RWPE2 (cell line): ENCODE measurements at regions not wholly inside any gene's neighbourhood (a gene's known extent, or its start where the extent isn't known, plus 50 kb on each side); places are given as distances from the start of the nearest gene placed in this dataset.

Source experiments
- ATAC-seq: fragments of 200-7000 bp; cut with Tn5 transposase; 3 replicates; pipeline ENCODE4 v1.9.1; 2021; ENCODE audit warnings: low read depth
- DNase-seq: peaks from one replicate; pipeline ENCODE4 v3.0.0-alpha.2; 2020; ENCODE audit warnings: low spot score
- H3K27ac ChIP-seq: fragments of 450-650 bp; 2 replicates; pipeline ENCODE4 v1.5.1; 2017; ENCODE audit warnings: mild to moderate bottlenecking; ENCODE audit not compliant: poor library complexity, severe bottlenecking
- H3K27me3 ChIP-seq: fragments of 250-450 bp; sonication (Bioruptor Pico); 2 replicates; pipeline ENCODE4 v1.5.1; 2021; ENCODE audit warnings: mild to moderate bottlenecking, moderate library complexity; ENCODE audit not compliant: insufficient read depth, poor library complexity, severe bottlenecking
- H3K36me3 ChIP-seq: fragments of 250-450 bp; sonication (Bioruptor Pico); 2 replicates; pipeline ENCODE4 v1.5.1; 2020; ENCODE audit warnings: low read depth, mild to moderate bottlenecking, moderate library complexity
- H3K4me1 ChIP-seq: fragments of 250-450 bp; sonication (Bioruptor Pico); 2 replicates; pipeline ENCODE4 v1.5.1; 2021; ENCODE audit warnings: mild to moderate bottlenecking, moderate library complexity; ENCODE audit not compliant: insufficient read depth, poor library complexity, severe bottlenecking
- H3K4me3 ChIP-seq: fragments of 250-450 bp; sonication (Bioruptor Pico); 2 replicates; pipeline ENCODE4 v1.5.1; 2021; ENCODE audit warnings: mild to moderate bottlenecking, moderate library complexity; ENCODE audit not compliant: severe bottlenecking
- H3K9me3 ChIP-seq: fragments of 250-450 bp; sonication (Bioruptor Pico); 2 replicates; pipeline ENCODE4 v1.5.1; 2021; ENCODE audit warnings: mild to moderate bottlenecking, moderate library complexity; ENCODE audit not compliant: severe bottlenecking
- TF ChIP-seq, protein P1 (sequence below): fragments of 450-650 bp; IDR thresholded peaks from one replicate; pipeline ENCODE4 v1.5.1; 2017; ENCODE audit warnings: mild to moderate bottlenecking, moderate library complexity; ENCODE audit not compliant: poor library complexity, severe bottlenecking

- ATAC-seq, result no peak
- H3K9me3 ChIP-seq, result no peaks in the 10 kb centered on the region
Observed at GRCh38 chr13:87779426-87779825, 108.3 kb downstream of the SLITRK5 start.

GRCh38 chr13:87783366-87783765 is 112.2 kb downstream of the SLITRK5 start:
- H3K36me3 ChIP-seq, result no peaks in the 10 kb centered on the region
- H3K27ac ChIP-seq, result no peak overlapping the region
- ATAC-seq, result no peak
- H3K9me3 ChIP-seq, result no peaks in the 10 kb centered on the region
- H3K4me3 ChIP-seq, result no peak overlapping the region
- no peak for DNase-seq
- H3K27me3 ChIP-seq, result no peaks in the 10 kb centered on the region
- no peaks in the 10 kb centered on the region for H3K4me1 ChIP-seq
- TF ChIP-seq, protein P1, sequence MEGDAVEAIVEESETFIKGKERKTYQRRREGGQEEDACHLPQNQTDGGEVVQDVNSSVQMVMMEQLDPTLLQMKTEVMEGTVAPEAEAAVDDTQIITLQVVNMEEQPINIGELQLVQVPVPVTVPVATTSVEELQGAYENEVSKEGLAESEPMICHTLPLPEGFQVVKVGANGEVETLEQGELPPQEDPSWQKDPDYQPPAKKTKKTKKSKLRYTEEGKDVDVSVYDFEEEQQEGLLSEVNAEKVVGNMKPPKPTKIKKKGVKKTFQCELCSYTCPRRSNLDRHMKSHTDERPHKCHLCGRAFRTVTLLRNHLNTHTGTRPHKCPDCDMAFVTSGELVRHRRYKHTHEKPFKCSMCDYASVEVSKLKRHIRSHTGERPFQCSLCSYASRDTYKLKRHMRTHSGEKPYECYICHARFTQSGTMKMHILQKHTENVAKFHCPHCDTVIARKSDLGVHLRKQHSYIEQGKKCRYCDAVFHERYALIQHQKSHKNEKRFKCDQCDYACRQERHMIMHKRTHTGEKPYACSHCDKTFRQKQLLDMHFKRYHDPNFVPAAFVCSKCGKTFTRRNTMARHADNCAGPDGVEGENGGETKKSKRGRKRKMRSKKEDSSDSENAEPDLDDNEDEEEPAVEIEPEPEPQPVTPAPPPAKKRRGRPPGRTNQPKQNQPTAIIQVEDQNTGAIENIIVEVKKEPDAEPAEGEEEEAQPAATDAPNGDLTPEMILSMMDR, result no peak

More at GRCh38 chr13:87779426-87779825, 108.3 kb downstream of the SLITRK5 start:
- DNase-seq, result no peak
- no peak overlapping the region for H3K4me3 ChIP-seq
- no peaks in the 10 kb centered on the region for H3K27me3 ChIP-seq
- H3K4me1 ChIP-seq, result no peaks in the 10 kb centered on the region
- TF ChIP-seq, protein P1, result no peak
- H3K36me3 ChIP-seq, result no peaks in the 10 kb centered on the region
- no peak overlapping the region for H3K27ac ChIP-seq

DNA sequence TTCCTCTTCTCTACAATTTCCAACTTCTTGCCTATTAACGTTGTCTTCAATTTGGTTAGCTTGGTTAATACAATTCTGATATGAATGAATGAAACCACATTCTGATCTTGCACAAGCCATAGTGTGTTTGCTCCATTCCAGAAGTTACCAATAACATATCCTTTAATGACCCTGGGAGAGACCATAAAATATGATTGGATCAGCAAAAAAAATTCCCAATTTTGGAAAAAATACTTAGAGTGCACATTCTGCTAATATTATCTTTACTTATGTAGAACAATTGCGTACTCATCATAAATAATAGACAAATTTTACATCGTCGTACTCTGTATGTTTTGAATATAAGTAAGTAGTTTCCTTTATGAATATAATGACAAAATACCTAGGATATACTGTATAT is 117.2 kb downstream of the SLITRK5 start:
- DNase-seq (no peak), ATAC-seq (no peak)
- Histone ChIP-seq H3K9me3 (no peaks in the 10 kb centered on the region), H3K36me3 (no peaks in the 10 kb centered on the region), H3K27me3 (no peaks in the 10 kb centered on the region), H3K4me3 (no peak overlapping the region), H3K4me1 (no peaks in the 10 kb centered on the region), H3K27ac (no peak overlapping the region)
- TF ChIP-seq, protein P1, result no peak

DNA sequence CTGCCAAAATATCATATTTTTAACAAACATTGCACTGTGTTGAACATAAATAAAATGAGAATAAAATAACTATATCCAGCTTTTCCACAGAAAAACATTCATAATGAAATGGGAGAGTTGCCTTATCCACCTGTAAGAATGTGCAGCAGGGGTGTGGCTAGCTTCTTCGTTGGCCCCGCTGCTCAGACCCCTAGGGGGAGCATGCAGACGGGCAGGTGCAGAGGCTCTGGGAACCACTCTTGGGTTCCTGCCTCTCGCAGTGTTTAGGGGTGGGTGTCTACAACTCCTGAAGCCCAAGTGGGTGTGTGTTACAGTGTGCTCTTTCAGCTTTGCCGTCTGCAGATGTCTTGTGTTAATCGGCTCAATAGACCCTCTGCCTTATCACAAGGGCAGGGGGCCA is 121.7 kb downstream of the SLITRK5 start:
- Histone ChIP-seq H3K27me3 (no peaks in the 10 kb centered on the region), H3K4me1 (no peaks in the 10 kb centered on the region), H3K9me3 (no peaks in the 10 kb centered on the region), H3K27ac (no peak overlapping the region), H3K36me3 (no peaks in the 10 kb centered on the region), H3K4me3 (no peak overlapping the region)
- no peak for DNase-seq
- ATAC-seq, result no peak
- TF ChIP-seq, protein P1, result peak; percentile 4

DNA sequence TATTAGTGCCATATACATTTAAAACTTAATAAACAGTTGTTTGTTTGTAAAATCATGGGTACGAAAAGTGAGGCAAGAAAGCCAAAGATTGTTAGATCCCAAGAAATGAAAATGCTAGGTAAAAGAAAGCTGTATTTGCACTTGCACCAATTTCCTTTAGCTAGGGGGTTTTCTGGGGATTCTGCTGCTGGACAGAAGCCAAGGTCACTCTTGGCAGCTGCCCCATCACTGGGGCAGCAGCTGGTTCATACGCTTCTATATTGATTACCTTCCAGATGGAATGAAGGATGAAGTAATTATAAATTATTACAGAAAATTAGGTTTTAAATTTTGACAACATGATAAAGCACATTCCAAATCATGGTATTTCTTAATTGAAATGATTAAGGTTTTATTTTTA is 127.4 kb downstream of the SLITRK5 start:
- Histone ChIP-seq H3K27me3 (no peaks in the 10 kb centered on the region), H3K4me3 (no peak overlapping the region), H3K36me3 (no peaks in the 10 kb centered on the region), H3K4me1 (no peaks in the 10 kb centered on the region), H3K9me3 (no peaks in the 10 kb centered on the region), H3K27ac (no peak overlapping the region)
- TF ChIP-seq, protein P1, result no peak
- DNase-seq, result no peak
- no peak for ATAC-seq
